ENCODE measurements at regions not wholly inside any gene's neighbourhood (a gene's known extent, or its start where the extent isn't known, plus 50 kb on each side); places are given as distances from the start of the nearest gene placed in this dataset.

GRCh38 chr3:137148406-137148805, 190.6 kb downstream of the IL20RB start:
- no peak for TF ChIP-seq CTCF (conservative IDR thresholded peaks at IDR 0.05; ENCODE audit: low read length)
- TF ChIP-seq EZH2phosphoT487 (IDR thresholded peaks at IDR 0.05; ENCODE audit: borderline replicate concordance) = no peak
